CD4-positive, alpha-beta T cell treated with Interleukin-21 for 1 hour (primary cell): ENCODE measurements at regions not wholly inside any gene's neighbourhood (a gene's known extent, or its start where the extent isn't known, plus 50 kb on each side); places are given as distances from the start of the nearest gene placed in this dataset.
"Not testable (repeated sequence)": the region's sequence is repeated elsewhere in the genome, so short reads cannot be mapped to it uniquely, and the experiment has no call there.

ENCODE experiments used
- DNase-seq: peaks from one replicate; pipeline ENCODE4 v3.0.0-alpha.2; 2020

GRCh38 chr7:17440025-17440784, 141.8 kb downstream of the AHR start:
- DNase-seq: not testable (repeated sequence)

GRCh38 chr7:17440831-17441230, 142.4 kb downstream of the AHR start:
- DNase-seq: no peak

- DNase-seq: no peak
Observed at GRCh38 chr7:17441557-17441956, 143.1 kb downstream of the AHR start.

GRCh38 chr7:17444151-17444550, 145.7 kb downstream of the AHR start:
- DNase-seq: no peak

- DNase-seq: no peak
Observed at GRCh38 chr7:17444673-17445072, 146.2 kb downstream of the AHR start.

- DNase-seq: no peak
Observed at GRCh38 chr7:17446340-17446739, 147.9 kb downstream of the AHR start.

- no peak for DNase-seq
Observed at GRCh38 chr7:17447728-17448478, 149.5 kb downstream of the AHR start.

GRCh38 chr7:17448479-17449423, 150.3 kb downstream of the AHR start:
- no peak for DNase-seq

GRCh38 chr7:17456541-17456940, 158.1 kb downstream of the AHR start:
- DNase-seq: no peak

GRCh38 chr7:17460001-17460400, 161.5 kb downstream of the AHR start:
- DNase-seq: no peak

GRCh38 chr7:17460665-17461064, 162.2 kb downstream of the AHR start:
- DNase-seq: no peak

- no peak for DNase-seq
Observed at GRCh38 chr7:17462131-17462631, 163.7 kb downstream of the AHR start.

- peak; percentile 11 for DNase-seq
Observed at GRCh38 chr7:17463511-17464085, 165.1 kb downstream of the AHR start.

- no peak for DNase-seq
Observed at GRCh38 chr7:17466216-17466615, 167.8 kb downstream of the AHR start.

- no peak for DNase-seq
Observed at GRCh38 chr7:17467386-17467945, 169.0 kb downstream of the AHR start.

- no peak for DNase-seq
Observed at GRCh38 chr7:17471325-17471724, 172.9 kb downstream of the AHR start.

GRCh38 chr7:17472518-17472917, 174.1 kb downstream of the AHR start:
- no peak for DNase-seq

- DNase-seq: no peak
Observed at GRCh38 chr7:17472939-17473338, 174.5 kb downstream of the AHR start.

- no peak for DNase-seq
Observed at GRCh38 chr7:17474724-17475344, 176.4 kb downstream of the AHR start.

GRCh38 chr7:17477182-17477581, 178.7 kb downstream of the AHR start:
- DNase-seq: no peak

GRCh38 chr7:17481118-17481517, 182.7 kb downstream of the AHR start:
- DNase-seq: no peak

- DNase-seq: no peak
Observed at GRCh38 chr7:17485368-17485767, 186.9 kb downstream of the AHR start.
